Liver (tissue), 8 donors: ENCODE measurements at regions not wholly inside any gene's neighbourhood (a gene's known extent, or its start where the extent isn't known, plus 50 kb on each side); places are given as distances from the start of the nearest gene placed in this dataset.

Experiments used
- DNase-seq: peaks from one replicate; pipeline ENCODE4 v3.0.0-alpha.2; 2017; ENCODE audit warnings: low spot score
- H3K27ac ChIP-seq, 2 donors: one replicate each; pipeline ENCODE4 v1.7.0; 2013; ENCODE audit warnings: inconsistent platforms in 2 of 2, low read length in 2 of 2, control low read depth in 1 of 2, low read depth in 1 of 2, mild to moderate bottlenecking in 1 of 2
- H3K27me3 ChIP-seq, 4 donors: one replicate each; pipeline versions ENCODE4 v1.6.1 to v1.7.0; 2013; ENCODE audit warnings: low read length in 3 of 4, inconsistent platforms in 1 of 4, mild to moderate bottlenecking in 1 of 4, moderate library complexity in 1 of 4; ENCODE audit not compliant: control insufficient read depth in 4 of 4, insufficient read depth in 4 of 4
- H3K36me3 ChIP-seq, 4 donors: one replicate each; pipeline versions ENCODE4 v1.6.1 to v1.7.0; 2013; ENCODE audit warnings: low read length in 3 of 4, mild to moderate bottlenecking in 3 of 4, low read depth in 1 of 4, moderate library complexity in 1 of 4; ENCODE audit not compliant: control insufficient read depth in 4 of 4, insufficient read depth in 3 of 4
- H3K4me1 ChIP-seq, 4 donors: one replicate each; pipeline versions ENCODE4 v1.6.1 to v1.7.0; 2013; ENCODE audit warnings: low read length in 3 of 4, mild to moderate bottlenecking in 3 of 4, moderate library complexity in 1 of 4; ENCODE audit not compliant: control insufficient read depth in 4 of 4, insufficient read depth in 4 of 4
- H3K4me3 ChIP-seq, 3 donors: one replicate each; pipeline versions ENCODE4 v1.6.1 to v1.7.0; 2013; ENCODE audit warnings: low read length in 3 of 3, control low read depth in 1 of 3, low read depth in 1 of 3, mild to moderate bottlenecking in 1 of 3
- H3K9ac ChIP-seq, 2 donors: one replicate each; pipeline ENCODE4 v1.7.0; 2013; ENCODE audit warnings: low read length in 2 of 2, mild to moderate bottlenecking in 2 of 2, moderate library complexity in 2 of 2, control low read depth in 1 of 2, low read depth in 1 of 2
- H3K9me3 ChIP-seq, 4 donors: one replicate each; pipeline versions ENCODE4 v1.6.1 to v1.7.0; 2013; ENCODE audit warnings: low read length in 3 of 4; ENCODE audit not compliant: control insufficient read depth in 4 of 4
- FOXA1 ChIP-seq: IDR thresholded peaks from 2 replicates; pipeline ENCODE4 v1.6.1; 2016; ENCODE audit warnings: antibody characterized with exemption
- FOXA2 ChIP-seq: IDR thresholded peaks from 2 replicates; pipeline ENCODE4 v1.6.1; 2016; ENCODE audit warnings: antibody characterized with exemption
- GABPA ChIP-seq, 2 donors: IDR thresholded peaks in 1 of 2; conservative IDR thresholded peaks in 1 of 2; 2 replicates each; pipeline ENCODE4 v1.6.1; 2016; ENCODE audit warnings: antibody characterized with exemption in 2 of 2, mild to moderate bottlenecking in 1 of 2, moderate library complexity in 1 of 2
- HNF4A ChIP-seq, 2 donors: conservative IDR thresholded peaks; 2 replicates each; pipeline ENCODE4 v1.6.1; 2016; ENCODE audit warnings: antibody characterized with exemption in 2 of 2, mild to moderate bottlenecking in 2 of 2
- HNF4G ChIP-seq: IDR thresholded peaks from 2 replicates; pipeline ENCODE4 v1.6.1; 2016; ENCODE audit warnings: antibody characterized with exemption
- JUND ChIP-seq, 2 donors: IDR thresholded peaks; 2 replicates each; pipeline ENCODE4 v1.6.1; 2016; ENCODE audit warnings: antibody characterized with exemption in 2 of 2
- NR2F2 ChIP-seq: IDR thresholded peaks from 2 replicates; pipeline ENCODE4 v1.6.1; 2016; ENCODE audit warnings: antibody characterized with exemption
- RAD21 ChIP-seq, 2 donors: IDR thresholded peaks; 2 replicates each; pipeline ENCODE4 v1.6.1; 2016; ENCODE audit warnings: antibody characterized with exemption in 2 of 2, mild to moderate bottlenecking in 2 of 2
- RXRA ChIP-seq, 2 donors: IDR thresholded peaks; 2 replicates each; pipeline ENCODE4 v1.6.1; 2017 to 2018; ENCODE audit warnings: antibody characterized with exemption in 2 of 2, mild to moderate bottlenecking in 1 of 2
- SP1 ChIP-seq: IDR thresholded peaks from 2 replicates; pipeline ENCODE4 v1.6.1; 2018; ENCODE audit warnings: antibody characterized with exemption, mild to moderate bottlenecking
- TAF1 ChIP-seq: conservative IDR thresholded peaks from 2 replicates; pipeline ENCODE4 v1.6.1; 2016; ENCODE audit warnings: antibody characterized with exemption, mild to moderate bottlenecking
- YY1 ChIP-seq: IDR thresholded peaks from 2 replicates; pipeline ENCODE4 v1.6.1; 2016; ENCODE audit warnings: antibody characterized with exemption, mild to moderate bottlenecking
- WGBS: extraction: QIAGEN DNeasy Blood & Tissue Kit; methylation state at CpG from one replicate; pipeline ENCODE4 v1.1.7; 2013; 5-methylcytosine and 5-hydroxymethylcytosine counted together
- TF ChIP-seq, protein P1 (sequence below): IDR thresholded peaks from 2 replicates; pipeline ENCODE4 v1.6.1; 2016; ENCODE audit warnings: antibody characterized with exemption
- TF ChIP-seq, protein P2 (sequence below): IDR thresholded peaks from 2 replicates; pipeline ENCODE4 v1.6.1; 2016; ENCODE audit warnings: antibody characterized with exemption, mild to moderate bottlenecking
- TF ChIP-seq, protein P3 (sequence below): fragments of 150-350 bp; IDR thresholded peaks from 2 replicates; pipeline ENCODE4 v1.5.1; 2017; ENCODE audit warnings: improper control_type of control experiment, low read depth, low read length; ENCODE audit not compliant: missing input control
- TF ChIP-seq, protein P4 (sequence below): IDR thresholded peaks from 2 replicates; pipeline ENCODE4 v1.6.1; 2016; ENCODE audit warnings: antibody characterized with exemption
- donor health status: healthy.
- donor health status: healthy.
- donor health status: healthy.
- donor health status: healthy.
- donor health status: healthy.

DNA sequence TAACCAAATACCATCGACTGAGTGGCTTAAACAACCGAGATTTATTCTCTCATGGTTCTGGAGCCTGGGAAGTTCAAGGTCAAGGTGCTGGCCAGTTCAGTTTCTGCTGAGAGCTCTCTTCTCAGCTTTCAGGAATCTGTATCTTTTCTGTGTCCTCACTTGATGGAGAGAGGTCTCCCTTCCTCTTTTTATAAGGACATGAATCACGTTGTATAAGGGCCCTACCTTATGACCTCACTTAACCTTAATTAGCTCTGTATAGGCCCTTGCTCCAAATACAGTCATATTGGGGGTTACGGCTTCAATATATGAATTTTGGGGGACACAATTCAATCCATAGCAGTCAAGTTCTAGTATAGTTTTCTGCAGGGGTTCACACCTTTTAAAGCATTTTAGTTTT, 135.2 kb upstream of the ADO start:
- WGBS = 54% methylated on average over 4 of the region's 4 CpGs
- DNase-seq = no peak
- no peaks in the 10 kb centered on the region for H3K4me1 ChIP-seq
- H3K9me3 ChIP-seq = no peaks in the 10 kb centered on the region
- no peak overlapping the region for H3K27ac ChIP-seq
- no peaks in the 10 kb centered on the region for H3K27me3 ChIP-seq
- H3K9ac ChIP-seq = no peak overlapping the region
- H3K4me3 ChIP-seq = no peak overlapping the region
- TF ChIP-seq JUND (IDR thresholded peaks at IDR 0.05) (no peak), HNF4A (conservative IDR thresholded peaks at IDR 0.05) (no peak), FOXA2 (no peak), RAD21 (IDR thresholded peaks at IDR 0.05) (no peak), FOXA1 (no peak), SP1 (no peak), GABPA (IDR thresholded peaks at IDR 0.05 in 1 of 2, conservative IDR thresholded peaks at IDR 0.05 in 1 of 2) (no peak), RXRA (IDR thresholded peaks at IDR 0.05) (no peak), NR2F2 (no peak)
- TF ChIP-seq, protein P1, sequence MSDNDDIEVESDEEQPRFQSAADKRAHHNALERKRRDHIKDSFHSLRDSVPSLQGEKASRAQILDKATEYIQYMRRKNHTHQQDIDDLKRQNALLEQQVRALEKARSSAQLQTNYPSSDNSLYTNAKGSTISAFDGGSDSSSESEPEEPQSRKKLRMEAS = no peak
- TF ChIP-seq, protein P2, sequence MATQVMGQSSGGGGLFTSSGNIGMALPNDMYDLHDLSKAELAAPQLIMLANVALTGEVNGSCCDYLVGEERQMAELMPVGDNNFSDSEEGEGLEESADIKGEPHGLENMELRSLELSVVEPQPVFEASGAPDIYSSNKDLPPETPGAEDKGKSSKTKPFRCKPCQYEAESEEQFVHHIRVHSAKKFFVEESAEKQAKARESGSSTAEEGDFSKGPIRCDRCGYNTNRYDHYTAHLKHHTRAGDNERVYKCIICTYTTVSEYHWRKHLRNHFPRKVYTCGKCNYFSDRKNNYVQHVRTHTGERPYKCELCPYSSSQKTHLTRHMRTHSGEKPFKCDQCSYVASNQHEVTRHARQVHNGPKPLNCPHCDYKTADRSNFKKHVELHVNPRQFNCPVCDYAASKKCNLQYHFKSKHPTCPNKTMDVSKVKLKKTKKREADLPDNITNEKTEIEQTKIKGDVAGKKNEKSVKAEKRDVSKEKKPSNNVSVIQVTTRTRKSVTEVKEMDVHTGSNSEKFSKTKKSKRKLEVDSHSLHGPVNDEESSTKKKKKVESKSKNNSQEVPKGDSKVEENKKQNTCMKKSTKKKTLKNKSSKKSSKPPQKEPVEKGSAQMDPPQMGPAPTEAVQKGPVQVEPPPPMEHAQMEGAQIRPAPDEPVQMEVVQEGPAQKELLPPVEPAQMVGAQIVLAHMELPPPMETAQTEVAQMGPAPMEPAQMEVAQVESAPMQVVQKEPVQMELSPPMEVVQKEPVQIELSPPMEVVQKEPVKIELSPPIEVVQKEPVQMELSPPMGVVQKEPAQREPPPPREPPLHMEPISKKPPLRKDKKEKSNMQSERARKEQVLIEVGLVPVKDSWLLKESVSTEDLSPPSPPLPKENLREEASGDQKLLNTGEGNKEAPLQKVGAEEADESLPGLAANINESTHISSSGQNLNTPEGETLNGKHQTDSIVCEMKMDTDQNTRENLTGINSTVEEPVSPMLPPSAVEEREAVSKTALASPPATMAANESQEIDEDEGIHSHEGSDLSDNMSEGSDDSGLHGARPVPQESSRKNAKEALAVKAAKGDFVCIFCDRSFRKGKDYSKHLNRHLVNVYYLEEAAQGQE = no peak
- TF ChIP-seq, protein P3, sequence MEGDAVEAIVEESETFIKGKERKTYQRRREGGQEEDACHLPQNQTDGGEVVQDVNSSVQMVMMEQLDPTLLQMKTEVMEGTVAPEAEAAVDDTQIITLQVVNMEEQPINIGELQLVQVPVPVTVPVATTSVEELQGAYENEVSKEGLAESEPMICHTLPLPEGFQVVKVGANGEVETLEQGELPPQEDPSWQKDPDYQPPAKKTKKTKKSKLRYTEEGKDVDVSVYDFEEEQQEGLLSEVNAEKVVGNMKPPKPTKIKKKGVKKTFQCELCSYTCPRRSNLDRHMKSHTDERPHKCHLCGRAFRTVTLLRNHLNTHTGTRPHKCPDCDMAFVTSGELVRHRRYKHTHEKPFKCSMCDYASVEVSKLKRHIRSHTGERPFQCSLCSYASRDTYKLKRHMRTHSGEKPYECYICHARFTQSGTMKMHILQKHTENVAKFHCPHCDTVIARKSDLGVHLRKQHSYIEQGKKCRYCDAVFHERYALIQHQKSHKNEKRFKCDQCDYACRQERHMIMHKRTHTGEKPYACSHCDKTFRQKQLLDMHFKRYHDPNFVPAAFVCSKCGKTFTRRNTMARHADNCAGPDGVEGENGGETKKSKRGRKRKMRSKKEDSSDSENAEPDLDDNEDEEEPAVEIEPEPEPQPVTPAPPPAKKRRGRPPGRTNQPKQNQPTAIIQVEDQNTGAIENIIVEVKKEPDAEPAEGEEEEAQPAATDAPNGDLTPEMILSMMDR = no peak
- TF ChIP-seq, protein P4, sequence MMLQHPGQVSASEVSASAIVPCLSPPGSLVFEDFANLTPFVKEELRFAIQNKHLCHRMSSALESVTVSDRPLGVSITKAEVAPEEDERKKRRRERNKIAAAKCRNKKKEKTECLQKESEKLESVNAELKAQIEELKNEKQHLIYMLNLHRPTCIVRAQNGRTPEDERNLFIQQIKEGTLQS = no peak
- H3K36me3 ChIP-seq = no peaks in the 10 kb centered on the region

DNA sequence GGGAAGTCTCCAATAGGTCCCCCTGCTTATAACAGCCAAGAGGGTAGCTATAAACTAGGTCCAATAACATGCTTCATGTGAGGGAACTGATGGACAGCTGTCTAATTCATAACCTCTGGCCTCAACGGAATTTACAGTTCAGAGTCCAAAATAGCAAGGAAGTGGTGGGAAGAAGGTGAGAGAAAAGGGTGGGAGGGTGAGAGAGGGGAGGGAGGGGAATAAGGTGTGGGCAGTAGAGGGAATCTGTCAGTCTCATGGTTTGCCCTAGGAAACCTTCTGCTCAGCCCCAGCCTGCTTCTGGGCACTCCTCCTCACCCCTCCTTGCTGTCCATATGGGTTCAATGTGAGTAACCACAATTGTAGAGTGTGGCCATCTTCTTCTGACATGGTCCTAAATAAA, 133.4 kb upstream of the ADO start:
- Histone ChIP-seq H3K27me3 (no peaks in the 10 kb centered on the region), H3K4me3 (no peak overlapping the region), H3K27ac (no peak overlapping the region), H3K36me3 (no peaks in the 10 kb centered on the region), H3K4me1 (no peaks in the 10 kb centered on the region), H3K9me3 (no peaks in the 10 kb centered on the region), H3K9ac (no peak overlapping the region)
- DNase-seq = no peak
- TF ChIP-seq, protein P3 = no peak
- TF ChIP-seq SP1 (no peak), NR2F2 (no peak), YY1 (no peak), FOXA2 (no peak), RAD21 (IDR thresholded peaks at IDR 0.05) (no peak), FOXA1 (no peak), HNF4G (no peak), RXRA (IDR thresholded peaks at IDR 0.05) (no peak), GABPA (IDR thresholded peaks at IDR 0.05 in 1 of 2, conservative IDR thresholded peaks at IDR 0.05 in 1 of 2) (no peak), TAF1 (no peak)
- TF ChIP-seq, protein P2 = no peak
- TF ChIP-seq, protein P4 = no peak
- WGBS = 41% methylated on average over 1 of the region's 1 CpG
